GM13976 (cell line): ENCODE measurements at regions not wholly inside any gene's neighbourhood (a gene's known extent, or its start where the extent isn't known, plus 50 kb on each side); places are given as distances from the start of the nearest gene placed in this dataset.

ENCODE experiments used
- DNase-seq: peaks from one replicate; pipeline ENCODE4 v3.0.0; 2012; ENCODE audit warnings: low spot score
- in situ Hi-C: fragments of 300-500 bp; cut with MboI; formaldehyde crosslinking; loops from one replicate; pipeline ENCODE4 v1.12.0; 2022; ENCODE audit warnings: low sequenced_read_pairs, mixed read lengths, inconsistent platforms; ENCODE audit not compliant: unreplicated experiment
- TF ChIP-seq, protein P1 (sequence below): IDR thresholded peaks from 2 replicates; pipeline ENCODE4 v1.5.1; 2012; ENCODE audit warnings: borderline replicate concordance, mild to moderate bottlenecking; ENCODE audit not compliant: insufficient read depth; ENCODE audit errors: extremely low read depth, missing control alignments, control extremely low read depth

DNA sequence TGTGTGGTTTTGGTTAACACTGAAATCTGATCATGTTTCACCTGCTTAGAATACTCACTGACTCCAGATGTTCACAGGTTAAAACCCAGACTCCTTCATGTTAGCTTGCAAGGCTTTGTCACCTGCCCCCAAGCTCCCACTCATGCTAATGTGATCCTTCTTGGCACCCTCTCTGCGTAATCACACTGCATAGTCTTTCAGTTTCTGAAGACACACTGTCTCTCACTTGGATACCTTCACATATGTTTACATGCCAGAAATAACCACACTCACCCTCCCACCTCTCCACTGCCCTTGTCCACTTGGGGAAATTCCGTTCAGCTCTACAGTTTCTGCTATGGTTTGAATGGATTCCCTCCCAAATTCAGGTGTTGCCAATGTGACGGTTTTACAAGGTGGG lies 234.7 kb upstream of the SASH1 start:
- TF ChIP-seq, protein P1, sequence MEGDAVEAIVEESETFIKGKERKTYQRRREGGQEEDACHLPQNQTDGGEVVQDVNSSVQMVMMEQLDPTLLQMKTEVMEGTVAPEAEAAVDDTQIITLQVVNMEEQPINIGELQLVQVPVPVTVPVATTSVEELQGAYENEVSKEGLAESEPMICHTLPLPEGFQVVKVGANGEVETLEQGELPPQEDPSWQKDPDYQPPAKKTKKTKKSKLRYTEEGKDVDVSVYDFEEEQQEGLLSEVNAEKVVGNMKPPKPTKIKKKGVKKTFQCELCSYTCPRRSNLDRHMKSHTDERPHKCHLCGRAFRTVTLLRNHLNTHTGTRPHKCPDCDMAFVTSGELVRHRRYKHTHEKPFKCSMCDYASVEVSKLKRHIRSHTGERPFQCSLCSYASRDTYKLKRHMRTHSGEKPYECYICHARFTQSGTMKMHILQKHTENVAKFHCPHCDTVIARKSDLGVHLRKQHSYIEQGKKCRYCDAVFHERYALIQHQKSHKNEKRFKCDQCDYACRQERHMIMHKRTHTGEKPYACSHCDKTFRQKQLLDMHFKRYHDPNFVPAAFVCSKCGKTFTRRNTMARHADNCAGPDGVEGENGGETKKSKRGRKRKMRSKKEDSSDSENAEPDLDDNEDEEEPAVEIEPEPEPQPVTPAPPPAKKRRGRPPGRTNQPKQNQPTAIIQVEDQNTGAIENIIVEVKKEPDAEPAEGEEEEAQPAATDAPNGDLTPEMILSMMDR: no peak
- in situ Hi-C loops: no loop called here
- no peak for DNase-seq

DNA sequence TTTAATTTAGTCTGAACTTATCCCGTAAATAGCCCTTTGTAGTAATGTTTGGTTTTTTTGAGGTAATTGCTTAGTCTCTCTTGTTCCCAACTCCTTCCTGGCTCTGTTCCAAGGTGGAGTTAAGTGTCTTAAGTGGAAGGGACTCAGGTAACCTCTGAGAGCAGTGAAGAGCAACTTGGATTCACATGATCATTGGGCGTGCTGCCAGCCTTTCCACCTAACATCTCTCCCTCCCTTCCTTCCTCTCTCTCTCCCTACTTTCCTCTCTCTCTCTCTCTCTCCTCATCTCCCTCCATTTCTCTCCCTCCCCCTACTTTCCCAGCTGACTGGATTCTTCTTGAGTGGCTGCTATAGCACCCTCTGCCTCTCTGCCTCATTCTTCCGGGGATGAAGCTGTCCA lies 232.9 kb upstream of the SASH1 start:
- DNase-seq: no peak
- TF ChIP-seq, protein P1: no peak
- in situ Hi-C loops: no loop called here

DNA sequence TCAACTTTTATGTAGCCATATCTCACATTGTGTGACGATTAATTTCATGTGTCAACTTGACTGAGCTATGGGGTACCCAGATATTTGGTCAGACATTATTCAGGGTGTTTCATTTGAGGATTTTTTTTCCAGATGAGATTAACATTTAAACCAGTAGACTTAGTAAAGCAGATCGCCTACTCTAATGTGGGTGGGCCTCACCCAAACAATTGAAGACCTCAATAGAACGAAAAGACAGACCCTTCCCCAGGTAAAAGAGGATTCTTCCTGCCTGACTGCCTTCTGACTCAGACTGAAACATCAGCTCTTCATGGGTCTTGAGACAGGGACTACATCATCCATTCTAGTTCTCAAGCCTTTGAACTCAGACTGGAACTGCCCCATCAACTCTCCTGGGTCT lies 231.7 kb upstream of the SASH1 start:
- no peak for DNase-seq
- TF ChIP-seq, protein P1: no peak
- in situ Hi-C loops: no loop called here

DNA sequence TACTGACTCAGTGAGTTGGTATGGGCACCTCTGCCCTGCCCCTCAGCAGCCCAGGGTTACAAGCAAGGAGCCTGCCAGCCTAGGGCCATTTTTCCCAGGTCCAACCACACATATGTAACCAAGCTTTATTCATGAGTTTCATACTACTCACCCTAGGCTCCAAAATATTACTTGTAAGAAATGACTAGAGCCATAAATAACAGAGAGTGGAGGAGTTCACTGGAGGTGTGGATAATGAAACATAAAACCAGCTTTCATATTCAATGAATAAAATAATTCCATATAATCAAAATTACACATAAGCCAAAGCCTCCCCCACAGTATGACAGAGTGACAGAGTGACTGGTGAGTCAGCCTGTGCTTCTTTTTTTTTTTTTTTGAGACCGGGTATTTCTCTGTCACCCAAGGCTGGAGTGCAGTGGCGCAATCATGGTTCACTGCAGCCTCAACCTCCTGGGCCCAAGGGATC lies 229.8 kb upstream of the SASH1 start:
- TF ChIP-seq, protein P1: no peak

DNA sequence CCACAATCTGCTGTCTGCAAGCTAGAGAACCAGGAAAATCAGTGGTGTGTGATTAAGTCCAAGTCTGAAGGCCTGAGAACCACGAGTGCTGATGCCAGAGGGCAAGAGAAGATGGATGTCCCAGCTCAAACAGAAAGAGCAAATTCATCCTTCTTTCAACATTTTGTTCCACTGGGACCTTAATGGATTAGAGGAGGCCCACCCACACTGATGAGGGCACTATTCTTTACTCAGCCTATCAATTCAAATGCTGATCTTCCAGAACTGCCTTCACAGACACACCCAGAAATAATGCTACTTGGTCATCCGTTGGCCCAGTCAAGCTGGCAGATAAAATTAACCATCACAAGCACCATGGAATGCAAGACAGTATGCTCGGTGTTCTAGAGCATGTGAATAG lies 226.6 kb upstream of the SASH1 start:
- TF ChIP-seq, protein P1: no peak
- no peak for DNase-seq
- in situ Hi-C loops: no loop called here

More for the DNA sequence above, 229.8 kb upstream of the SASH1 start:
- in situ Hi-C loops: no loop called here
- DNase-seq: no peak

DNA sequence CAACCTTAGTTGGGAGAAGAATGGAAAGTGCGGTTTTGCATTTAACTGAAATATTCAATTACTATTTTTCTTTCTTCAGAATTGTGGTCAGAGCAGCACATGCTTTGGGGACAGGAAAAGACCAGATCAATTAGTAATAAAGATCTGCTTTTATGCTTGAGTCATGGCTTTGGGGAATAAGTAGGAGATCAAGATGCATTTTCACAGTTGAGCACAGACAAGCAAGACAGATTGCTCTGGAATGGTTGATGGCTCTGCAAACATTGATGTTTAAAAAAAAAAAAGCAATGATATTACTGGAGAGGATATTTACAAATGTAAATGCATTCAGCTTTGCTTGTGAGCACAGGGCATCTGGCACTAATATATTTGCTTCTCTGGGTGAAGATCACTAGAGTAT lies 224.4 kb upstream of the SASH1 start:
- DNase-seq: no peak
- in situ Hi-C loops: no loop called here
- TF ChIP-seq, protein P1: no peak
